ENCODE measurements at regions not wholly inside any gene's neighbourhood (a gene's known extent, or its start where the extent isn't known, plus 50 kb on each side); places are given as distances from the start of the nearest gene placed in this dataset.

- no peak for TF ChIP-seq CTCF (IDR thresholded peaks at IDR 0.05)
- TF ChIP-seq POLR2A (IDR thresholded peaks at IDR 0.05) = no peak
Observed at GRCh38 chr2:239726631-239727181, 298.4 kb downstream of the NDUFA10 start.
